NB4 (cell line): ENCODE measurements at regions not wholly inside any gene's neighbourhood (a gene's known extent, or its start where the extent isn't known, plus 50 kb on each side); places are given as distances from the start of the nearest gene placed in this dataset.

ENCODE experiments used
- CTCF ChIP-seq: IDR thresholded peaks from one replicate; pipeline ENCODE4 v1.5.1; 2012; ENCODE audit warnings: low read depth, low read length
- MAX ChIP-seq: IDR thresholded peaks from 2 replicates; pipeline ENCODE4 v1.6.1; 2011; ENCODE audit warnings: low read depth, low read length
- MYC ChIP-seq: IDR thresholded peaks from 2 replicates; pipeline ENCODE4 v1.6.1; 2011; ENCODE audit warnings: low read depth, low read length
- POLR2A ChIP-seq: IDR thresholded peaks from 2 replicates; pipeline ENCODE4 v1.6.1; 2011; ENCODE audit warnings: mild to moderate bottlenecking; ENCODE audit not compliant: insufficient read length; ENCODE audit errors: extremely low read depth

GRCh38 chr1:198833706-198834503 lies 195.1 kb downstream of the PTPRC start:
- TF ChIP-seq POLR2A (no peak), CTCF (no peak), MAX (no peak), MYC (no peak)
